HG03159 (cell line): ENCODE measurements at regions not wholly inside any gene's neighbourhood (a gene's known extent, or its start where the extent isn't known, plus 50 kb on each side); places are given as distances from the start of the nearest gene placed in this dataset.
"Not testable (repeated sequence)": the region's sequence is repeated elsewhere in the genome, so short reads cannot be mapped to it uniquely, and the experiment has no call there.

Experiments used
- ATAC-seq: cut with Tn5 transposase; IDR thresholded peaks from one replicate; pipeline ENCODE4 v1.9.1; 2021; ENCODE audit warnings: mild to moderate bottlenecking, moderate library complexity; ENCODE audit not compliant: unreplicated experiment

- ATAC-seq = no peak
These were observed 388.8 kb downstream of the THBS2 start for GRCh38 chr6:168864541-168865460.

- ATAC-seq = no peak
These were observed 390.2 kb downstream of the THBS2 start for GRCh38 chr6:168863467-168863866.

GRCh38 chr6:168862346-168862980, 391.2 kb downstream of the THBS2 start:
- ATAC-seq = no peak

- no peak for ATAC-seq
These were observed 392.7 kb downstream of the THBS2 start for GRCh38 chr6:168860987-168861386.

GRCh38 chr6:168860341-168860740, 393.3 kb downstream of the THBS2 start:
- no peak for ATAC-seq

- no peak for ATAC-seq
These were observed 394.7 kb downstream of the THBS2 start for GRCh38 chr6:168858926-168859325.

GRCh38 chr6:168856914-168857313, 396.7 kb downstream of the THBS2 start:
- no peak for ATAC-seq

- no peak for ATAC-seq
These were observed 401.2 kb downstream of the THBS2 start for GRCh38 chr6:168852376-168852884.

GRCh38 chr6:168851460-168852375, 401.9 kb downstream of the THBS2 start:
- ATAC-seq = no peak

GRCh38 chr6:168850027-168850736, 403.5 kb downstream of the THBS2 start:
- ATAC-seq = not testable (repeated sequence)

- ATAC-seq = no peak
These were observed 404.2 kb downstream of the THBS2 start for GRCh38 chr6:168849459-168849858.

- no peak for ATAC-seq
These were observed 404.8 kb downstream of the THBS2 start for GRCh38 chr6:168848797-168849196.

GRCh38 chr6:168844821-168845609, 404.0 kb downstream of the SMOC2 start:
- ATAC-seq = no peak

- ATAC-seq = not testable (repeated sequence)
These were observed 401.7 kb downstream of the SMOC2 start for GRCh38 chr6:168842632-168843212.

GRCh38 chr6:168841609-168842278, 400.8 kb downstream of the SMOC2 start:
- ATAC-seq = no peak

GRCh38 chr6:168840932-168841331, 399.9 kb downstream of the SMOC2 start:
- not testable (repeated sequence) for ATAC-seq

- not testable (repeated sequence) for ATAC-seq
These were observed 399.3 kb downstream of the SMOC2 start for GRCh38 chr6:168840299-168840698.

- ATAC-seq = no peak
These were observed 397.0 kb downstream of the SMOC2 start for GRCh38 chr6:168838037-168838399.
